ENCODE measurements at regions not wholly inside any gene's neighbourhood (a gene's known extent, or its start where the extent isn't known, plus 50 kb on each side); places are given as distances from the start of the nearest gene placed in this dataset.

- TF ChIP-seq ETS1 (IDR thresholded peaks at IDR 0.05): no peak
- no peak for TF ChIP-seq JUNB (IDR thresholded peaks at IDR 0.05; ENCODE audit: unreplicated experiment)
- TF ChIP-seq REST (IDR thresholded peaks at IDR 0.05; ENCODE audit: unreplicated experiment): no peak
- no peak for TF ChIP-seq CREB1 (CRISPR knock-in tag; IDR thresholded peaks at IDR 0.05; ENCODE audit: low read depth)
- TF ChIP-seq NANOG (IDR thresholded peaks at IDR 0.05; ENCODE audit: borderline replicate concordance): no peak
These were observed 157.7 kb upstream of the COL11A1 start (continued) for GRCh38 chr1:103266036-103266435.

GRCh38 chr1:103265551-103265950 is 157.2 kb upstream of the COL11A1 start:
- H3K4me1 Mint-ChIP-seq: peaks cover 4% of the 10 kb centered on the region; the same call in 1 of the 3 replicates
- Histone ChIP-seq H2AFZ (no peak overlapping the region), H3K9me2 (ENCODE audit: insufficient read depth) (no peaks in the 10 kb centered on the region; the same call in 1 of the 2 replicates), H3F3A (replicated peaks; ENCODE audit: low read depth) (no peaks in the 10 kb centered on the region), H3K4me3 (no peak overlapping the region), H3K79me2 (replicated peaks; ENCODE audit: insufficient read depth) (no peaks in the 10 kb centered on the region), H4K20me1 (replicated peaks; ENCODE audit: insufficient read depth) (no peaks in the 10 kb centered on the region), H3K4me2 (no peak overlapping the region), H3K27me3 (ENCODE audit: insufficient read depth) (no peaks in the 10 kb centered on the region), H3K36me3 (ENCODE audit: insufficient read depth) (no peaks in the 10 kb centered on the region), H3K27ac (ENCODE audit: low read depth) (no peak overlapping the region), H3K4me1 (ENCODE audit: insufficient read depth) (no peaks in the 10 kb centered on the region)
- no peak overlapping the region for H3K27ac Mint-ChIP-seq
- H3K36me3 Mint-ChIP-seq (ENCODE audit: low read depth): no peaks in the 10 kb centered on the region
- no peak for DNase-seq (ENCODE audit: low spot score)
- H3K9me3 Mint-ChIP-seq: no peaks in the 10 kb centered on the region; the same call in 2 of the 3 replicates
- no peaks in the 10 kb centered on the region for H3K27me3 Mint-ChIP-seq (ENCODE audit: insufficient read depth, low read depth, poor library complexity)
- no peak for ATAC-seq
- H3K4me3 Mint-ChIP-seq: no peak overlapping the region
- TF ChIP-seq ZNF331 (CRISPR knock-in tag; IDR thresholded peaks at IDR 0.05; ENCODE audit: low read depth) (no peak), JUNB (IDR thresholded peaks at IDR 0.05; ENCODE audit: unreplicated experiment) (no peak), ZNF462 (CRISPR knock-in tag; IDR thresholded peaks at IDR 0.05) (no peak), ETS1 (IDR thresholded peaks at IDR 0.05) (no peak), CREB1 (CRISPR knock-in tag; IDR thresholded peaks at IDR 0.05; ENCODE audit: low read depth) (no peak), EZH2phosphoT487 (IDR thresholded peaks at IDR 0.05; ENCODE audit: unreplicated experiment) (no peak), NANOG (IDR thresholded peaks at IDR 0.05; ENCODE audit: borderline replicate concordance) (no peak), CTCF (conservative IDR thresholded peaks at IDR 0.05; ENCODE audit: low read depth in 2 of 2) (no peak), ZNF114 (CRISPR knock-in tag; IDR thresholded peaks at IDR 0.05) (no peak), EZH2 (IDR thresholded peaks at IDR 0.05; ENCODE audit: low read depth, unreplicated experiment) (no peak)
